Natural killer cell (primary cell): ENCODE measurements at regions not wholly inside any gene's neighbourhood (a gene's known extent, or its start where the extent isn't known, plus 50 kb on each side); places are given as distances from the start of the nearest gene placed in this dataset.
"Not testable (repeated sequence)": the region's sequence is repeated elsewhere in the genome, so short reads cannot be mapped to it uniquely, and the experiment has no call there.

Source experiments
- ATAC-seq, 3 donors: fragments of 150-1000 bp in 2 of 3; fragments of 200-7000 bp in 1 of 3; cut with Tn5 transposase; 1 replicate in 1 of 3; 2 replicates in 2 of 3; pipeline ENCODE4 v1.10.0; 2021; ENCODE audit warnings: mild to moderate bottlenecking in 2 of 3, moderate library complexity in 2 of 3
- DNase-seq, 2 donors: peaks; one replicate each; pipeline versions ENCODE4 v3.0.0 to v3.0.0-alpha.2; 2013 to 2021; ENCODE audit warnings: mixed read lengths in 1 of 2
- H3K27ac ChIP-seq: one replicate; pipeline ENCODE4 v1.5.1; 2013; ENCODE audit warnings: mild to moderate bottlenecking, low read length
- H3K27me3 ChIP-seq: one replicate; pipeline ENCODE4 v1.6.1; 2013; ENCODE audit warnings: low read length; ENCODE audit not compliant: control insufficient read depth, insufficient read depth
- H3K36me3 ChIP-seq: one replicate; pipeline ENCODE4 v1.6.1; 2013; ENCODE audit warnings: low read length; ENCODE audit not compliant: control insufficient read depth, insufficient read depth
- H3K4me1 ChIP-seq: one replicate; pipeline ENCODE4 v1.6.1; 2013; ENCODE audit warnings: low read length; ENCODE audit not compliant: control insufficient read depth, insufficient read depth
- H3K4me3 ChIP-seq: one replicate; pipeline ENCODE4 v1.5.1; 2013; ENCODE audit warnings: low read length
- H3K9me3 ChIP-seq: one replicate; pipeline ENCODE4 v1.6.1; 2013; ENCODE audit warnings: low read length; ENCODE audit not compliant: control insufficient read depth, insufficient read depth
- H3K27ac Mint-ChIP-seq, 2 donors: one replicate each; pipeline ENCODE4 v1.8.0; 2022; ENCODE audit warnings: mild to moderate bottlenecking in 2 of 2, mixed read lengths in 2 of 2, moderate library complexity in 1 of 2
- H3K27me3 Mint-ChIP-seq, 2 donors: one replicate each; pipeline ENCODE4 v1.8.0; 2022; ENCODE audit warnings: low read depth in 2 of 2, mixed read lengths in 2 of 2
- H3K36me3 Mint-ChIP-seq: one replicate; pipeline ENCODE4 v1.8.0; 2022; ENCODE audit warnings: mixed read lengths
- H3K4me1 Mint-ChIP-seq, 2 donors: one replicate each; pipeline ENCODE4 v1.8.0; 2022; ENCODE audit warnings: mixed read lengths in 2 of 2
- H3K4me3 Mint-ChIP-seq: one replicate; pipeline ENCODE4 v1.8.0; 2022; ENCODE audit warnings: mild to moderate bottlenecking, moderate library complexity, mixed read lengths
- H3K9me3 Mint-ChIP-seq, 2 donors: one replicate each; pipeline ENCODE4 v1.8.0; 2022; ENCODE audit warnings: mixed read lengths in 2 of 2
- WGBS: methylation state at CpG from one replicate; pipeline ENCODE4 v1.1.7; 2013; ENCODE audit warnings: missing lambda C conversion rate; ENCODE audit not compliant: insufficient coverage; 5-methylcytosine and 5-hydroxymethylcytosine counted together
- intact Hi-C: fragments of 100-400 bp; cut with micrococcal nuclease; formaldehyde crosslinking; loops from one replicate; pipeline ENCODE4 v1.14.2; 2022

- 67% methylated on average over 2 of the region's 5 CpGs for WGBS
- H3K27ac ChIP-seq, DNase-seq, H3K27me3 ChIP-seq, H3K4me1 Mint-ChIP-seq, H3K9me3 Mint-ChIP-seq, intact Hi-C loops, H3K36me3 Mint-ChIP-seq, H3K4me1 ChIP-seq, H3K4me3 ChIP-seq, H3K36me3 ChIP-seq, H3K27me3 Mint-ChIP-seq, H3K9me3 ChIP-seq: not testable (repeated sequence)
- peak; percentile 61 to 71 (median 67) for ATAC-seq
- Mint-ChIP-seq H3K27ac (peak overlapping the region; percentile 43 to 81), H3K4me3 (peak overlapping the region; percentile 3)
Observed at GRCh38 chr2:87476223-87476872, 271.5 kb upstream of the PLGLB2 start.

GRCh38 chr2:87476936-87477335, 271.0 kb upstream of the PLGLB2 start:
- H3K27me3 ChIP-seq, H3K27me3 Mint-ChIP-seq, H3K4me1 Mint-ChIP-seq, H3K9me3 Mint-ChIP-seq, intact Hi-C loops, H3K4me3 Mint-ChIP-seq, H3K27ac ChIP-seq, H3K36me3 ChIP-seq, H3K4me1 ChIP-seq, H3K9me3 ChIP-seq, H3K4me3 ChIP-seq, H3K36me3 Mint-ChIP-seq: not testable (repeated sequence)
- peak overlapping the region; percentile 43 to 81 for H3K27ac Mint-ChIP-seq
- peak in 1 of 2 donors; percentile 65 for DNase-seq
- ATAC-seq = peak; percentile 58 to 90 (median 76)
- 81% methylated on average over 3 of the region's 5 CpGs for WGBS

GRCh38 chr2:87477669-87478428, 270.0 kb upstream of the PLGLB2 start:
- H3K9me3 Mint-ChIP-seq, intact Hi-C loops, DNase-seq, H3K27ac Mint-ChIP-seq, H3K27me3 Mint-ChIP-seq, H3K27me3 ChIP-seq, H3K4me3 Mint-ChIP-seq, H3K9me3 ChIP-seq, H3K4me1 ChIP-seq, ATAC-seq, H3K36me3 Mint-ChIP-seq, H3K27ac ChIP-seq, H3K4me3 ChIP-seq, H3K36me3 ChIP-seq: not testable (repeated sequence)
- WGBS = 94% methylated on average over 7 of the region's 12 CpGs
- peaks cover 9 to 13% of the 10 kb centered on the region in 2 donors for H3K4me1 Mint-ChIP-seq

GRCh38 chr2:87478911-87479310, 269.0 kb upstream of the PLGLB2 start:
- ATAC-seq, H3K4me3 ChIP-seq, H3K4me3 Mint-ChIP-seq, H3K36me3 ChIP-seq, H3K27ac ChIP-seq, H3K4me1 ChIP-seq, H3K9me3 ChIP-seq, DNase-seq, H3K27me3 Mint-ChIP-seq, H3K36me3 Mint-ChIP-seq, intact Hi-C loops, H3K27me3 ChIP-seq, H3K27ac Mint-ChIP-seq, H3K9me3 Mint-ChIP-seq: not testable (repeated sequence)
- 92% methylated on average over 3 of the region's 4 CpGs for WGBS
- H3K4me1 Mint-ChIP-seq = peaks cover 13 to 14% of the 10 kb centered on the region in 2 donors

- H3K27me3 Mint-ChIP-seq, H3K27ac ChIP-seq, H3K4me1 ChIP-seq, H3K27me3 ChIP-seq, H3K9me3 ChIP-seq, intact Hi-C loops, H3K36me3 ChIP-seq, H3K36me3 Mint-ChIP-seq, ATAC-seq, H3K9me3 Mint-ChIP-seq, H3K4me3 ChIP-seq, H3K4me1 Mint-ChIP-seq: not testable (repeated sequence)
- Mint-ChIP-seq H3K27ac (peak overlapping the region; percentile 57 to 62), H3K4me3 (peak overlapping the region; percentile 28)
- 56% methylated on average over 5 of the region's 7 CpGs for WGBS
- DNase-seq = peak in 1 of 2 donors; percentile 42
Observed at GRCh38 chr2:87483093-87483680, 264.7 kb upstream of the PLGLB2 start.

GRCh38 chr2:87484363-87484762, 263.5 kb upstream of the PLGLB2 start:
- H3K9me3 Mint-ChIP-seq, H3K36me3 Mint-ChIP-seq, H3K4me3 Mint-ChIP-seq, H3K4me1 Mint-ChIP-seq, H3K27me3 ChIP-seq, H3K36me3 ChIP-seq, H3K27me3 Mint-ChIP-seq, H3K27ac ChIP-seq, H3K27ac Mint-ChIP-seq, H3K9me3 ChIP-seq, H3K4me3 ChIP-seq, ATAC-seq, intact Hi-C loops, DNase-seq, H3K4me1 ChIP-seq: not testable (repeated sequence)
- WGBS = no CpG with 5 or more reads among the region's 2 CpGs

- H3K27me3 Mint-ChIP-seq, H3K4me1 ChIP-seq, H3K9me3 ChIP-seq, H3K4me1 Mint-ChIP-seq, H3K36me3 ChIP-seq, H3K9me3 Mint-ChIP-seq, DNase-seq, H3K36me3 Mint-ChIP-seq, H3K4me3 Mint-ChIP-seq, H3K4me3 ChIP-seq, H3K27me3 ChIP-seq, intact Hi-C loops: not testable (repeated sequence)
- ATAC-seq = peak in 1 of 3 donors; percentile 6
- H3K27ac ChIP-seq = peak overlapping the region; percentile 38
- H3K27ac Mint-ChIP-seq = peak overlapping the region in 1 of 2 donors; percentile 74
- no CpG with 5 or more reads among the region's 8 CpGs for WGBS
Observed at GRCh38 chr2:87485455-87485854, 262.4 kb upstream of the PLGLB2 start.
